ENCODE measurements at regions not wholly inside any gene's neighbourhood (a gene's known extent, or its start where the extent isn't known, plus 50 kb on each side); places are given as distances from the start of the nearest gene placed in this dataset.

- H3K4me3 ChIP-seq: no peak overlapping the region
- no peaks in the 10 kb centered on the region for H3K36me3 ChIP-seq
- no peaks in the 10 kb centered on the region for H3K9me3 ChIP-seq
- H3K4me1 ChIP-seq: peaks cover 0 to 15% (median 0%) of the 10 kb centered on the region in 4 donors
- TF ChIP-seq CTCF (IDR thresholded peaks at IDR 0.05) (no peak), POLR2A (IDR thresholded peaks at IDR 0.05) (no peak), EP300 (IDR thresholded peaks at IDR 0.05) (no peak)
- H3K27ac ChIP-seq: no peak overlapping the region
- no peaks in the 10 kb centered on the region for H3K27me3 ChIP-seq
- 76 to 77% methylated on average over 3 of the region's 3 CpGs for WGBS, 2 donors
- DNase-seq (ENCODE audit: low spot score in 2 of 2): no peak
Observed at GRCh38 chr1:84756001-84756400, 65.7 kb upstream of the SSX2IP start.

DNA sequence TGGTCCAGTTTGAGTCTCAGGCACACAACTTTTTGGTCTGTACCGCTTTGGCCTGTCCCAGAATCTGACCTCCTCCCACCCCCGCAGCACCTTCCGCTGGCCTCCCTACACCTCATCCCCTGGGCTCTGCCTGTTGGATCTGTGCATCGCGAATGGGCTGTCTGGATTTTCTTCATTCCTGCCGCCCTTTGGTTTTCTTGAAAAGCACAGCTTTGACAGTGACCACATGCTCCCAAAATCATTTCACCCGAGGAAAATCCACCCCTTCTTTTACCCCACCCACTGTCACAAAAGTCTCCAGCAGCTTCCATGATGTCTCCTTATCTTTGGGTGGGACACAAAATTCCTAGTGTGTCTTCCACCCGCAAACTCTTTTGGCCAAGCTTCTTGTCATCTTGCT is 65.0 kb upstream of the SSX2IP start:
- Histone ChIP-seq H3K9me3 (no peaks in the 10 kb centered on the region), H3K27ac (no peak overlapping the region), H3K27me3 (no peaks in the 10 kb centered on the region), H3K4me1 (peaks cover 0 to 15% (median 0%) of the 10 kb centered on the region in 4 donors), H3K36me3 (no peaks in the 10 kb centered on the region), H3K4me3 (no peak overlapping the region)
- no peak for DNase-seq (ENCODE audit: low spot score in 2 of 2)
- WGBS, 2 donors: 88 to 90% methylated on average over 8 of the region's 8 CpGs
- TF ChIP-seq CTCF (IDR thresholded peaks at IDR 0.05) (no peak), EP300 (IDR thresholded peaks at IDR 0.05) (no peak), POLR2A (IDR thresholded peaks at IDR 0.05) (no peak)

- TF ChIP-seq EP300 (IDR thresholded peaks at IDR 0.05): no peak
- no peak for TF ChIP-seq CTCF (IDR thresholded peaks at IDR 0.05)
- TF ChIP-seq POLR2A (IDR thresholded peaks at IDR 0.05): no peak
- no peak overlapping the region for H3K27ac ChIP-seq
- no peaks in the 10 kb centered on the region for H3K9me3 ChIP-seq
- peaks cover 0 to 9% (median 0%) of the 10 kb centered on the region in 4 donors for H3K4me1 ChIP-seq
- H3K27me3 ChIP-seq: no peaks in the 10 kb centered on the region
- WGBS, 2 donors: 46 to 61% methylated on average over 21 of the region's 21 CpGs
- no peaks in the 10 kb centered on the region for H3K36me3 ChIP-seq
- no peak overlapping the region for H3K4me3 ChIP-seq
- no peak for DNase-seq (ENCODE audit: low spot score in 2 of 2)
Observed at GRCh38 chr1:84754386-84754703, 64.1 kb upstream of the SSX2IP start.

DNA sequence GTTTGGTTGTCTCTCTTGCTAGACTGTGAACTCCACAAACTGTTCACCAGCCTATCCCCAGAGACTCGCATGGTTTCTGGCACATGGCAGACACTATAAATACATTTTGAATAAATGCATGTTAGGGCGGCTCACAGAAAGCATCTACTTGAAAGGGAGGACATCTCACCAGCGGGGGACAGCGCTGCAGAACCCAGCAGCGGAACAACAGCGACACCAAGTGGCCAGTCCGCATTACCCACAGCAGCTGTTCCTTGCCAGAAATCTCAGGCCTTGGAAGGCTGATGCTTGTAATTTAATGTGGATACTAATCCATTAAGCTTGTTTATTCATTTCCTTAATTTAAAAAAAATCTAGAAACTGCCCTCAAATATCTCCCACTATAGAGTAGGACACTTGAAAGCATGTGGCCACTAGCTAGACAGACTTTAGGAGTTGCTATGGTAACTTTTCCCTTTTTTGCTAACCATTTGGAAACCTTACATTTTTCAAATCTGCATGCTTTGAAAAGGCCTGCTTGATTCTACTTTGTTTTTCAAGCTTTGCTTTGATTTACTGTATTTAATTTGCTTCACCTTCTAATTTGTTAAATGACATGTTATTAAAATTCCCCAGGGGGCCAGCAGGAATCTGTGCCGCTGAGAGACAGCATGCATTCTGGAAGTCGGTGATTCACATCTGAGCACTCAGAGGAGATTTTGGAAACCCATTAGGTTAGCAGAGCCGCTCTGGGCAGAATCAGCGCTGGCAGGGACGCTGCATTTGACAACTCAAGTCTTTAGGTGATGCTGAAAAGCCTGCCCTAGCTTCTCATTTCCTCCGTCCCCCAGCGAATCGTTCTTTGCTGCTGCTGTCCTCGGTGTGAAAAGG is 63.5 kb upstream of the SSX2IP start:
- no peaks in the 10 kb centered on the region for H3K36me3 ChIP-seq
- no peak overlapping the region for H3K4me3 ChIP-seq
- H3K9me3 ChIP-seq: no peaks in the 10 kb centered on the region
- DNase-seq (ENCODE audit: low spot score in 2 of 2): peak; percentile 38 to 60
- TF ChIP-seq CTCF (IDR thresholded peaks at IDR 0.05) (peak; percentile 78 to 94 (median 82)), POLR2A (IDR thresholded peaks at IDR 0.05) (no peak), EP300 (IDR thresholded peaks at IDR 0.05) (no peak)
- H3K27ac ChIP-seq: no peak overlapping the region
- no peaks in the 10 kb centered on the region for H3K27me3 ChIP-seq
- peaks cover 0 to 3% (median 0%) of the 10 kb centered on the region in 4 donors for H3K4me1 ChIP-seq
- 36 to 38% methylated on average over 16 of the region's 16 CpGs for WGBS, 2 donors

GRCh38 chr1:84750110-84750730 is 60.0 kb upstream of the SSX2IP start:
- 46 to 57% methylated on average over 6 of the region's 6 CpGs for WGBS, 2 donors

More at GRCh38 chr1:84750110-84750730, 60.0 kb upstream of the SSX2IP start:
- no peak overlapping the region for H3K4me3 ChIP-seq
- no peak overlapping the region for H3K27ac ChIP-seq
- DNase-seq (ENCODE audit: low spot score in 2 of 2): no peak
- no peaks in the 10 kb centered on the region for H3K27me3 ChIP-seq
- H3K4me1 ChIP-seq: no peaks in the 10 kb centered on the region
- TF ChIP-seq POLR2A (IDR thresholded peaks at IDR 0.05) (no peak), CTCF (IDR thresholded peaks at IDR 0.05) (no peak), EP300 (IDR thresholded peaks at IDR 0.05) (no peak)
- no peaks in the 10 kb centered on the region for H3K9me3 ChIP-seq
- no peaks in the 10 kb centered on the region for H3K36me3 ChIP-seq
